K562 (cell line): ENCODE measurements at regions not wholly inside any gene's neighbourhood (a gene's known extent, or its start where the extent isn't known, plus 50 kb on each side); places are given as distances from the start of the nearest gene placed in this dataset.

Source experiments
- ATAC-seq: fragments of 200-7000 bp; cut with Tn5 transposase; 3 replicates; pipeline ENCODE4 v1.9.1; 2020; ENCODE audit warnings: moderate library complexity
- BruUV-seq: library from RNA; stranded (reverse); fragments of 400-500 nt; replicated peaks from 2 replicates; lab custom pipeline; 2021; lab: Mats Ljungman, UMichigan
- CTCF ChIA-PET: fragments of 300-600 bp; formaldehyde crosslinking; extraction: SDS; loops from one replicate; lab custom pipeline; 2021; ENCODE audit warnings: low intra/inter-chr PET ratio; lab: Yijun Ruan, JAX
- POLR2A ChIA-PET: fragments of 300-600, 350-650 bp; sonication (Branson Sonifier 250); formaldehyde crosslinking; extraction: SDS; loops from one replicate; lab custom pipeline; 2021; ENCODE audit warnings: antibody characterized with exemption, inconsistent platforms; lab: Yijun Ruan, JAX
- DNase-seq, 4 experiments: peaks; one replicate each; pipeline versions ENCODE4 v3.0.0 to v3.0.0-alpha.2; 2011 to 2018; ENCODE audit warnings: low spot score in 3 of 4, mixed read lengths in 3 of 4; ENCODE audit errors: extremely low read depth in 1 of 4
- FAIRE-seq: peaks from 2 replicates; lab custom pipeline; 2011; peaks lifted over from hg19 to GRCh38; lab: Jason Lieb, UNC
- H2AFZ ChIP-seq: 2 replicates; pipeline ENCODE4 v1.6.0; 2011; ENCODE audit warnings: low read depth, low read length, control low read depth, inconsistent platforms
- H3K27ac ChIP-seq: fragments of 200-600 bp; 3 replicates; pipeline ENCODE4 v1.8.0; 2011; ENCODE audit warnings: low read depth, mild to moderate bottlenecking, control low read depth, inconsistent platforms, low read length, moderate library complexity, mixed read lengths; ENCODE audit errors: extremely low read depth
- H3K27me3 ChIP-seq, 2 experiments: fragments of 300-600 bp in 1 of 2; 2 replicates in 1 of 2; 3 replicates in 1 of 2; pipeline versions ENCODE4 v1.6.0 to v1.8.0; 2011; ENCODE audit warnings: inconsistent platforms in 2 of 2, low read length in 2 of 2, mild to moderate bottlenecking in 1 of 2, mixed read lengths in 1 of 2, moderate library complexity in 1 of 2; ENCODE audit not compliant: control insufficient read depth in 2 of 2, insufficient read depth in 2 of 2
- H3K36me3 ChIP-seq: fragments of 300-600 bp; 3 replicates; pipeline ENCODE4 v1.8.0; 2011; ENCODE audit warnings: mild to moderate bottlenecking, low read length, inconsistent platforms; ENCODE audit not compliant: control insufficient read depth, insufficient read depth
- H3K4me1 ChIP-seq, 2 experiments: fragments of 200-600 bp in 1 of 2; replicated peaks in 1 of 2; 2 replicates in 1 of 2; 3 replicates in 1 of 2; pipeline versions ENCODE4 v1.5.1 to v1.8.0; 2011; ENCODE audit warnings: inconsistent platforms in 2 of 2, low read length in 2 of 2, mild to moderate bottlenecking in 1 of 2, mixed read lengths in 1 of 2, moderate library complexity in 1 of 2; ENCODE audit not compliant: control insufficient read depth in 2 of 2, insufficient read depth in 2 of 2
- H3K4me2 ChIP-seq: 2 replicates; pipeline ENCODE4 v1.6.1; 2011; ENCODE audit warnings: low read length, control low read depth, inconsistent platforms, mixed read lengths; ENCODE audit not compliant: insufficient read depth
- H3K4me3 ChIP-seq: fragments of 200-600 bp; sonication (generic), shearing (Covaris generic); 2 replicates; pipeline ENCODE4 v1.5.1; 2016; ENCODE audit warnings: control low read depth, inconsistent platforms
- H3K79me2 ChIP-seq: fragments of 200-600 bp; 3 replicates; pipeline ENCODE4 v1.8.0; 2011; ENCODE audit warnings: low read length, inconsistent platforms; ENCODE audit not compliant: control insufficient read depth, insufficient read depth
- H3K9ac ChIP-seq, 2 experiments: 2 replicates each; pipeline versions ENCODE4 v1.6.0 to v1.6.1; 2011; ENCODE audit warnings: low read depth in 2 of 2, low read length in 2 of 2, control low read depth in 1 of 2, inconsistent platforms in 1 of 2, mild to moderate bottlenecking in 1 of 2, mixed read lengths in 1 of 2; ENCODE audit not compliant: insufficient read depth in 1 of 2
- H3K9me1 ChIP-seq: one replicate; pipeline ENCODE4 v1.6.0; 2011; ENCODE audit warnings: inconsistent platforms, mild to moderate bottlenecking, low read length, moderate library complexity; ENCODE audit not compliant: control insufficient read depth, insufficient read depth
- H3K9me3 ChIP-seq: replicated peaks from 2 replicates; pipeline ENCODE4 v1.5.1; 2011; ENCODE audit warnings: low read depth, low read length, inconsistent platforms; ENCODE audit not compliant: control insufficient read depth, insufficient read depth
- H4K20me1 ChIP-seq: replicated peaks from 2 replicates; pipeline ENCODE4 v1.6.1; 2011; ENCODE audit warnings: low read length, inconsistent platforms, mixed read lengths; ENCODE audit not compliant: control insufficient read depth, insufficient read depth
- CBX2 ChIP-seq: fragments of 200-600 bp; sonication (generic); IDR thresholded peaks from one replicate; pipeline ENCODE4 v1.6.1; 2012; ENCODE audit warnings: mild to moderate bottlenecking, low read length, inconsistent platforms; ENCODE audit not compliant: insufficient read depth, poor library complexity, severe bottlenecking
- FUS ChIP-seq: fragments of 200-400 bp; formaldehyde crosslinking; optimal IDR thresholded peaks from 2 replicates; pipeline ENCODE3; 2017; ENCODE audit warnings: low read depth, low read length
- GMEB1 ChIP-seq: fragments of 250-450 bp; sonication (Bioruptor Pico); IDR thresholded peaks from 2 replicates; pipeline ENCODE4 v1.4.0; 2020; ENCODE audit warnings: mild to moderate bottlenecking
- GTF2B ChIP-seq: IDR thresholded peaks from 2 replicates; pipeline ENCODE4 v1.6.1; 2011; ENCODE audit not compliant: insufficient read length; ENCODE audit errors: extremely low read depth
- JUND ChIP-seq, 2 experiments: IDR thresholded peaks; 2 replicates in 1 of 2; 3 replicates in 1 of 2; pipeline ENCODE4 v1.6.1; 2011; ENCODE audit warnings: borderline replicate concordance in 2 of 2, low read depth in 2 of 2, low read length in 2 of 2, improper control_type of control experiment in 1 of 2, missing biosample characterization in 1 of 2, missing genetic modification characterization in 1 of 2, missing genetic modification reagents in 1 of 2
- L3MBTL2 ChIP-seq: fragments of 450-650 bp; IDR thresholded peaks from 2 replicates; pipeline ENCODE4 v1.6.1; 2016; ENCODE audit warnings: mild to moderate bottlenecking, moderate library complexity
- ZNF41 ChIP-seq: fragments of 250-450 bp; sonication (Bioruptor Pico); conservative IDR thresholded peaks from 2 replicates; pipeline ENCODE4 v1.4.0; 2020; ENCODE audit warnings: mild to moderate bottlenecking
- WGBS: fragments of 100-300 bp; shearing (Covaris generic); methylation state at CpG from one replicate; pipeline ENCODE4 v1.1.6; 2016; ENCODE audit warnings: low coverage, mixed read lengths; ENCODE audit not compliant: insufficient coverage; ENCODE audit errors: missing lambda C conversion rate; 5-methylcytosine and 5-hydroxymethylcytosine counted together
- in situ Hi-C: fragments of 300-500 bp; cut with MboI; formaldehyde crosslinking; loops from 4 replicates; pipeline ENCODE4 v1.15.0; 2018; ENCODE audit warnings: inconsistent platforms, mixed read lengths
- intact Hi-C: fragments of 100-400 bp; cut with micrococcal nuclease; formaldehyde crosslinking; loops from 2 replicates; pipeline ENCODE4 v1.14.2; 2022
- TF ChIP-seq, protein P1 (sequence below), 2 experiments: fragments of 450-650 bp; IDR thresholded peaks; 2 replicates each; pipeline ENCODE4 v1.6.1; 2018; ENCODE audit warnings: mild to moderate bottlenecking in 2 of 2, low read depth in 1 of 2; ENCODE audit not compliant: partially characterized antibody in 2 of 2
- TF ChIP-seq, protein P2 (sequence below): fragments of 250-450 bp; sonication (Bioruptor Pico); IDR thresholded peaks from 2 replicates; pipeline ENCODE4 v1.4.0; 2020; ENCODE audit warnings: borderline replicate concordance

DNA sequence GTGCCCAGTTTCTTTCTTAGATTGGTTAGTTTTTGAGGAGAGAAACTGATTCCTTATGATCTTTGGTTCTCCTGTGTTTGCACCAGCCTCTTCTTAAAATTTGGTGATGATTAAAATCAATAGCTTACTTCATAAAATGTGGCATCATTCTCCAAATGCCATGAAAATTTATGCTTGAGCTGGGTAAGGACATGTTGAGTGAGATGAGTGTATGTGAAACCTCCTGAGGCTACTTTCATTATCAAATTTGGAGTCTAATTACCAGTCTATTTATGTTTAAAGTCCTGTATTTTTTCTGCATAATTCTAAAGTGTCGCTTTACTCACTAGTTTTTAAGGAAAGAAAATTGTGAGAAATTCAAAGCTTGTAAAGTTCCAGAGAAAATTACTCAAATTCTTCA, 102.1 kb downstream of the DIPK2A start:
- Histone ChIP-seq H3K27ac (no peak overlapping the region), H3K4me2 (no peak overlapping the region), H3K4me3 (no peak overlapping the region), H3K36me3 (no peaks in the 10 kb centered on the region), H3K79me2 (no peaks in the 10 kb centered on the region), H3K27me3 (no peaks in the 10 kb centered on the region), H4K20me1 (no peaks in the 10 kb centered on the region), H3K4me1 (no peaks in the 10 kb centered on the region), H3K9me3 (no peaks in the 10 kb centered on the region), H3K9ac (no peak overlapping the region), H3K9me1 (no peaks in the 10 kb centered on the region), H2AFZ (no peak overlapping the region)
- FAIRE-seq (no peak), ATAC-seq (no peak), DNase-seq (no peak)
- no peak for TF ChIP-seq GTF2B
- no peak for TF ChIP-seq L3MBTL2
- no peak for TF ChIP-seq CBX2
- TF ChIP-seq JUND (IDR thresholded peaks at IDR 0.05; ENCODE audit: borderline replicate concordance, low read depth, low read length) = no peak
- no peak for TF ChIP-seq JUND (tag; IDR thresholded peaks at IDR 0.05; ENCODE audit: borderline replicate concordance, low read depth, low read length)
- no peak for TF ChIP-seq GMEB1
- TF ChIP-seq ZNF41 (CRISPR knock-in tag) = no peak
- TF ChIP-seq, protein P1, sequence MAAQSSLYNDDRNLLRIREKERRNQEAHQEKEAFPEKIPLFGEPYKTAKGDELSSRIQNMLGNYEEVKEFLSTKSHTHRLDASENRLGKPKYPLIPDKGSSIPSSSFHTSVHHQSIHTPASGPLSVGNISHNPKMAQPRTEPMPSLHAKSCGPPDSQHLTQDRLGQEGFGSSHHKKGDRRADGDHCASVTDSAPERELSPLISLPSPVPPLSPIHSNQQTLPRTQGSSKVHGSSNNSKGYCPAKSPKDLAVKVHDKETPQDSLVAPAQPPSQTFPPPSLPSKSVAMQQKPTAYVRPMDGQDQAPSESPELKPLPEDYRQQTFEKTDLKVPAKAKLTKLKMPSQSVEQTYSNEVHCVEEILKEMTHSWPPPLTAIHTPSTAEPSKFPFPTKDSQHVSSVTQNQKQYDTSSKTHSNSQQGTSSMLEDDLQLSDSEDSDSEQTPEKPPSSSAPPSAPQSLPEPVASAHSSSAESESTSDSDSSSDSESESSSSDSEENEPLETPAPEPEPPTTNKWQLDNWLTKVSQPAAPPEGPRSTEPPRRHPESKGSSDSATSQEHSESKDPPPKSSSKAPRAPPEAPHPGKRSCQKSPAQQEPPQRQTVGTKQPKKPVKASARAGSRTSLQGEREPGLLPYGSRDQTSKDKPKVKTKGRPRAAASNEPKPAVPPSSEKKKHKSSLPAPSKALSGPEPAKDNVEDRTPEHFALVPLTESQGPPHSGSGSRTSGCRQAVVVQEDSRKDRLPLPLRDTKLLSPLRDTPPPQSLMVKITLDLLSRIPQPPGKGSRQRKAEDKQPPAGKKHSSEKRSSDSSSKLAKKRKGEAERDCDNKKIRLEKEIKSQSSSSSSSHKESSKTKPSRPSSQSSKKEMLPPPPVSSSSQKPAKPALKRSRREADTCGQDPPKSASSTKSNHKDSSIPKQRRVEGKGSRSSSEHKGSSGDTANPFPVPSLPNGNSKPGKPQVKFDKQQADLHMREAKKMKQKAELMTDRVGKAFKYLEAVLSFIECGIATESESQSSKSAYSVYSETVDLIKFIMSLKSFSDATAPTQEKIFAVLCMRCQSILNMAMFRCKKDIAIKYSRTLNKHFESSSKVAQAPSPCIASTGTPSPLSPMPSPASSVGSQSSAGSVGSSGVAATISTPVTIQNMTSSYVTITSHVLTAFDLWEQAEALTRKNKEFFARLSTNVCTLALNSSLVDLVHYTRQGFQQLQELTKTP (IDR thresholded peaks at IDR 0.05; ENCODE audit: low read depth in 1 of 2, partially characterized antibody in 2 of 2) = no peak
- TF ChIP-seq, protein P2, sequence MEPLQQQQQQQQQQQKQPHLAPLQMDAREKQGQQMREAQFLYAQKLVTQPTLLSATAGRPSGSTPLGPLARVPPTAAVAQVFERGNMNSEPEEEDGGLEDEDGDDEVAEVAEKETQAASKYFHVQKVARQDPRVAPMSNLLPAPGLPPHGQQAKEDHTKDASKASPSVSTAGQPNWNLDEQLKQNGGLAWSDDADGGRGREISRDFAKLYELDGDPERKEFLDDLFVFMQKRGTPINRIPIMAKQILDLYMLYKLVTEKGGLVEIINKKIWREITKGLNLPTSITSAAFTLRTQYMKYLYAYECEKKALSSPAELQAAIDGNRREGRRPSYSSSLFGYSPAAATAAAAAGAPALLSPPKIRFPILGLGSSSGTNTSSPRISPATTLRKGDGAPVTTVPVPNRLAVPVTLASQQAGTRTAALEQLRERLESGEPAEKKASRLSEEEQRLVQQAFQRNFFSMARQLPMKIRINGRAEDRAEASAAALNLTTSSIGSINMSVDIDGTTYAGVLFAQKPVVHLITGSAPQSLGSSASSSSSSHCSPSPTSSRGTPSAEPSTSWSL (CRISPR knock-in tag) = no peak
- TF ChIP-seq FUS = no peak
- 0% methylated on average over 1 of the region's 1 CpG for WGBS
- ChIA-PET POLR2A (interaction anchor here (1.1 kb wide), 1 partner anchor 10 kb away, joined by 3 read pairs; no protein-coding TSS in a partner anchor), CTCF (no interaction called here)
- intact Hi-C loops (no loop called here), in situ Hi-C loops (no loop called here)
- BruUV-seq = no TSS peak
